ENCODE measurements at regions not wholly inside any gene's neighbourhood (a gene's known extent, or its start where the extent isn't known, plus 50 kb on each side); places are given as distances from the start of the nearest gene placed in this dataset.
"Not testable (repeated sequence)": the region's sequence is repeated elsewhere in the genome, so short reads cannot be mapped to it uniquely, and the experiment has no call there.

DNA sequence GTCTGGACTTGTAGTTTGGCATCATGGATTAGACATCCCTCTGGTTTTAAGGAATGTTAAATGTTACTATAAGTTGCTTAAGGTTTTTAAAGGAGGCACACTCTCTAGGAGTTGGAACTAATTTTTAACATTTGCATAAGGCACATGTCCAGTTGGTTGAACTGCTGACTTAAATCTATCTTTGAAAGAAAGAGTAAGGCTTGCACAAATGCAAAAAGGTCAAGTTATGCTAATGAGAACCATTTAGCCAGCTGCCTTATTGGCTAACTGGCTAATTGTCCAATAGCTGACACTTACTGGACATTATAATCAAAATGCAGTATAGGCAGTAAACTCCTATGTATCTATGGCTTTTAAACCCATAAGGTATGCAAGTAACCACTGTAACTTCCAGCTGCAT is 206.1 kb upstream of the TTC29 start:
- DNase-seq (no peak), ATAC-seq (no peak)
- Histone ChIP-seq H3K4me1 (no peaks in the 10 kb centered on the region), H3K36me3 (no peaks in the 10 kb centered on the region), H3K9me3 (peaks cover 0 to 6% (median 0%) of the 10 kb centered on the region in 12 donors), H3K27ac (no peak overlapping the region), H3K27me3 (no peaks in the 10 kb centered on the region), H3K4me3 (no peak overlapping the region)
- TF ChIP-seq, protein P1, sequence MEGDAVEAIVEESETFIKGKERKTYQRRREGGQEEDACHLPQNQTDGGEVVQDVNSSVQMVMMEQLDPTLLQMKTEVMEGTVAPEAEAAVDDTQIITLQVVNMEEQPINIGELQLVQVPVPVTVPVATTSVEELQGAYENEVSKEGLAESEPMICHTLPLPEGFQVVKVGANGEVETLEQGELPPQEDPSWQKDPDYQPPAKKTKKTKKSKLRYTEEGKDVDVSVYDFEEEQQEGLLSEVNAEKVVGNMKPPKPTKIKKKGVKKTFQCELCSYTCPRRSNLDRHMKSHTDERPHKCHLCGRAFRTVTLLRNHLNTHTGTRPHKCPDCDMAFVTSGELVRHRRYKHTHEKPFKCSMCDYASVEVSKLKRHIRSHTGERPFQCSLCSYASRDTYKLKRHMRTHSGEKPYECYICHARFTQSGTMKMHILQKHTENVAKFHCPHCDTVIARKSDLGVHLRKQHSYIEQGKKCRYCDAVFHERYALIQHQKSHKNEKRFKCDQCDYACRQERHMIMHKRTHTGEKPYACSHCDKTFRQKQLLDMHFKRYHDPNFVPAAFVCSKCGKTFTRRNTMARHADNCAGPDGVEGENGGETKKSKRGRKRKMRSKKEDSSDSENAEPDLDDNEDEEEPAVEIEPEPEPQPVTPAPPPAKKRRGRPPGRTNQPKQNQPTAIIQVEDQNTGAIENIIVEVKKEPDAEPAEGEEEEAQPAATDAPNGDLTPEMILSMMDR (IDR thresholded peaks at IDR 0.05): no peak
- TF ChIP-seq POLR2A (IDR thresholded peaks at IDR 0.05): no peak
- intact Hi-C loops (cut with DNase I): no loop called here

DNA sequence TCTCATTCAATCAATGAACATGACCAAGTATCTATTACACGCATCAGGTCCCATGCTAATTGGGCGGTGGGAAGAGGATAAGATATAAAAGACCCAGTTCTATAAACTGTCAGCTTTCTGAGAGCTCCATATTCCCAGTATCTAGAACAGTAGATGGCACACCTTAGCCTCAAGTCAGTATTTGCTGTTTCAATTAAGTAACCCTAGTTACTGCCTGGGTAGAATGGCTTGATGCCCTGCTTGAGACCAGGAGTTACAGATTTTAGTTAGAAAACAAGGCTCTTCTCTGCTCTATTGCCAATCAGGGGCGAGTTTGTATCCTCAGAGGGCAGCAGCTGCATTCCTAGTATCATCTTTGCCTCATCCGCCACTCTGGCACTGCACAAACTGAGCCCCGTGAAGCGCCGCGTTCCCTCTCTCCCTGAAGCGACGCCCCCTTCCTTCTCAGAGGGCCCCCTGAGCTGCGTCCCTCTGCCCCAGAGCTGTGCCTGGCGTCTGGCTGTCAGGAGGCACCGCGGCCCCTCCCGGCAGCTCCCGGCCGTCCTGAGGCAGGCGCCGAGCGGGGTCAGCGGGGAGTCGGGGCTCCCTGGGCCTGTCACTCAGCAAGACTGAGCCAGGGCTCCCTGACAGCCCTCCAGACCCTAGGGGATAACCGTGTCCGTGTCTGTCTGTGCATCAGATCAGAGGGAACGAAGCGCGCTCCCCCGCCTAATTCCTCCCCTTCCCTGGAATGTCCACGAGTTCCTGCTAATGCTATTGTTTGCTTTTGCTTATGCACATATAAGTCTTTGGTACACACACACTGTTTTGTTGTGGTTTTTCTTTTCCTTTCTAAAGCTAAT is 212.4 kb upstream of the TTC29 start:
- Histone ChIP-seq H3K36me3 (no peaks in the 10 kb centered on the region), H3K27ac (peak overlapping the region in 8 of 12 donors; percentile 41 to 71 (median 54)), H3K4me3 (peak overlapping the region; percentile 6 to 61 (median 50)), H3K9me3 (no peaks in the 10 kb centered on the region), H3K4me1 (peaks cover 0 to 17% (median 0%) of the 10 kb centered on the region in 12 donors), H3K27me3 (peaks cover 0 to 4% (median 0%) of the 10 kb centered on the region in 9 donors)
- 7 to 9% (median 8%) methylated on average over 18 to 29 of the region's 29 CpGs for WGBS, 4 donors
- TF ChIP-seq POLR2A (IDR thresholded peaks at IDR 0.05): no peak
- TF ChIP-seq, protein P1 (IDR thresholded peaks at IDR 0.05): no peak
- ATAC-seq: peak; percentile 51 to 83 (median 68)
- intact Hi-C loops (cut with DNase I): loop anchor here in 4 of 10 donors (2.0 to 5.0 kb wide), 4 partner anchors 36 to 433 kb away; no protein-coding TSS in a partner anchor
- DNase-seq: peak; percentile 22 to 74 (median 36)

DNA sequence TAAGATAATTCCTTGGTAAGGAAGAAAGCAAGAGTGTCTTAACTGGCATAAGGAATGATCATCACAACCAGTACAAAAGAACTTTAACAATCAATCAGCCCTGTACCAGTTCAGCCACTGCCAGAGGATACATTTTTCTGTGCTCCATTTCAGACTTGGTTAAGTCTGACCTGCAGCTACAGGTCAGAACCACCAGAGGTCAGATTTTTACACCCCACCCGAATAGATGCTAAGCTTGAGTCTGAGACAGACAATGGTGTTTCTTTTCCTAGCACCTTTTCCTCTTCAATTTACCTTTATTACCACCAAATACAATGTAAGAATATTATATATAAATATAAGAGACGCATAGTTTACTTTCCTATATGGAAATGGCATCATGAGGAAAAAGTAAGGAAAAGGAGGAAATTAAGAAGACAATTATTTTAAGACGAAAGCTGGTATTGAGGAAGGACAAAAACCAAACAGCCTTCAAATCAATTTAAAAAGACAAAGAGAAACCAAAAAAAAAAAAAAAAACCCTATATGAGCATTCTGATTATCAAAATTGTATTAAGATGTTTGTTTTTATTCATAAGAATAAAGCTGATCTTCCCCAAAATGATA is 215.3 kb upstream of the TTC29 start:
- H3K27ac ChIP-seq: no peak overlapping the region
- H3K27me3 ChIP-seq: peaks cover 0 to 4% (median 0%) of the 10 kb centered on the region in 9 donors
- no peaks in the 10 kb centered on the region for H3K9me3 ChIP-seq
- DNase-seq: no peak
- H3K4me3 ChIP-seq: no peak overlapping the region
- ATAC-seq: peak; percentile 15 to 82 (median 71)
- H3K36me3 ChIP-seq: no peaks in the 10 kb centered on the region
- intact Hi-C loops (cut with DNase I): loop anchor here in 8 of 10 donors (1.0 to 10.0 kb wide), 8 partner anchors 154 to 431 kb away; partner anchors contain the start of gene EDNRA (in 1 of the 8)
- H3K4me1 ChIP-seq: peaks cover 0 to 17% (median 0%) of the 10 kb centered on the region in 12 donors
- WGBS, 4 donors: 31 to 36% (median 33%) methylated on average over 3 of the region's 3 CpGs
- TF ChIP-seq, protein P1 (IDR thresholded peaks at IDR 0.05): peak; percentile 59 to 85 (median 74)
- no peak for TF ChIP-seq POLR2A (IDR thresholded peaks at IDR 0.05)

DNA sequence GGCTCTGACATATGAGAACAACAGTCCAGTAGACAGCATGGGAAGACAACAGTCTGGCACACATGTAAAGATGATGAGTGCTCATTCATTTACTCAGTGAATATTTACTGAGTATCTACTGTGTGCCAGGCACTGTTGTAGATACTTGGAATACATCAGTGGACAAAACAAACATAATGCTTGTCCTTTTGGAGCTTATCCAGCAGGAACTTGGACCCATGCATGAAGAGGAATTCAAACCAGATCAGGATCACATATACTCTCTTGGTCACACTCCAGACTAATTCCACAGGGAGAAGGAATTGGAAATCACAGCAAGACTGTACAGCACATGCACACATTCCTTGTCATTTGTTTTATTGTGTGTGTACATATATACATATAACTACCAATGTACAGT is 217.6 kb upstream of the TTC29 start:
- no peak overlapping the region for H3K27ac ChIP-seq
- intact Hi-C loops (cut with DNase I): loop anchor here in 6 of 10 donors (5.0 to 10.0 kb wide), 6 partner anchors 151 to 429 kb away; partner anchors contain the start of gene EDNRA (in 1 of the 6)
- ATAC-seq (no peak), DNase-seq (no peak)
- TF ChIP-seq, protein P1 (IDR thresholded peaks at IDR 0.05): no peak
- no peak for TF ChIP-seq POLR2A (IDR thresholded peaks at IDR 0.05)
- peaks cover 0 to 7% (median 0%) of the 10 kb centered on the region in 12 donors for H3K4me1 ChIP-seq
- H3K27me3 ChIP-seq: no peaks in the 10 kb centered on the region
- no peak overlapping the region for H3K4me3 ChIP-seq
- no peaks in the 10 kb centered on the region for H3K9me3 ChIP-seq
- no peaks in the 10 kb centered on the region for H3K36me3 ChIP-seq

DNA sequence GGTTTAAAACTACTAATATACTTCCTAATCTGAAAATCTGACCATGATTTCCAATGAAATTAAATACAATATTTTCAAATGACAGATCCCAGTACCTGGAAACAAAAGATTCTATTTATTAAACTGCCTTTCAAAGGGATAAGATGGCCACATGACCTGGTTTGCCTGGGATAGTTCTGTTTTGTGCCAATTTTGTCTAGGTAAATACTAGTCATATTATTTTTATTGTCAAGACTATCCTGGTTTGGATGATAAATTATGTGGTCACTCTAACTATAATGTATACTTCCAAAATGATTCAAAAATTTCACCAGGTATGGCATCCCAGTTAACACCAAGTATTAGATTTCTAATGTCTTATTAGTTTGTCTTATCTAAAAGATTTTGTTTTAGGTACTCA is 222.5 kb upstream of the TTC29 start:
- not testable (repeated sequence) for H3K27ac ChIP-seq, H3K4me1 ChIP-seq, ATAC-seq, H3K9me3 ChIP-seq, H3K27me3 ChIP-seq, H3K4me3 ChIP-seq, DNase-seq, H3K36me3 ChIP-seq
- intact Hi-C loops (cut with DNase I): loop anchor here in 2 of 10 donors (10.0 kb wide), 3 partner anchors 147 to 347 kb away; partner anchors contain the start of gene EDNRA (in 1 of the 2)
